ENCODE measurements at regions not wholly inside any gene's neighbourhood (a gene's known extent, or its start where the extent isn't known, plus 50 kb on each side); places are given as distances from the start of the nearest gene placed in this dataset.

GRCh38 chr9:86485359-86485758 lies 131.1 kb upstream of the TUT7 start:
- TF ChIP-seq POLR2A (IDR thresholded peaks at IDR 0.05; ENCODE audit: low read depth, low read length) (no peak), CTCF (conservative IDR thresholded peaks at IDR 0.05; ENCODE audit: low read depth, low read length) (no peak), USF2 (IDR thresholded peaks at IDR 0.05; ENCODE audit: low read depth, low read length) (no peak), MXI1 (IDR thresholded peaks at IDR 0.05; ENCODE audit: borderline replicate concordance, low read depth, low read length) (no peak), BHLHE40 (IDR thresholded peaks at IDR 0.05; ENCODE audit: low read depth, low read length) (no peak), FOS (IDR thresholded peaks at IDR 0.05; ENCODE audit: low read depth, low read length) (no peak), RCOR1 (IDR thresholded peaks at IDR 0.05; ENCODE audit: insufficient replicate concordance, low read length) (no peak), RAD21 (IDR thresholded peaks at IDR 0.05; ENCODE audit: low read length) (no peak), SMC3 (IDR thresholded peaks at IDR 0.05; ENCODE audit: low read depth, low read length) (no peak), CEBPB (IDR thresholded peaks at IDR 0.05; ENCODE audit: low read depth, low read length) (no peak), MAFK (IDR thresholded peaks at IDR 0.05; ENCODE audit: low read depth, low read length) (no peak), CHD1 (IDR thresholded peaks at IDR 0.05; ENCODE audit: low read depth, low read length) (no peak), RFX5 (IDR thresholded peaks at IDR 0.05; ENCODE audit: low read depth, low read length) (no peak), MAZ (IDR thresholded peaks at IDR 0.05; ENCODE audit: borderline replicate concordance, low read depth, low read length) (no peak)
